SK-N-SH treated with all-trans-retinoic acid at 6 μM for 48 hours (cell line): ENCODE measurements at regions not wholly inside any gene's neighbourhood (a gene's known extent, or its start where the extent isn't known, plus 50 kb on each side); places are given as distances from the start of the nearest gene placed in this dataset.

Experiments
- CSRNP3 ChIP-seq: fragments of 250-450 bp; sonication (Bioruptor Pico); IDR thresholded peaks from 2 replicates; pipeline ENCODE4 v1.5.1; 2021; ENCODE audit warnings: mild to moderate bottlenecking, moderate library complexity
- ISL1 ChIP-seq: fragments of 250-450 bp; sonication (Bioruptor Pico); IDR thresholded peaks from 2 replicates; pipeline ENCODE4 v2.1.2; 2022; ENCODE audit warnings: mild to moderate bottlenecking, moderate library complexity
- ZFP3 ChIP-seq: fragments of 250-450 bp; sonication (Bioruptor Pico); IDR thresholded peaks from 2 replicates; pipeline ENCODE4 v1.5.0; 2020; ENCODE audit warnings: mild to moderate bottlenecking, moderate library complexity
- TF ChIP-seq, protein P1 (sequence below): fragments of 250-450 bp; sonication (Bioruptor Pico); IDR thresholded peaks from 2 replicates; pipeline ENCODE4 v1.8.0; 2021; ENCODE audit warnings: low read depth, mild to moderate bottlenecking, moderate library complexity, borderline replicate concordance

GRCh38 chr9:618478-618877 is 223.0 kb upstream of the DMRT1 start:
- TF ChIP-seq ZFP3 (no peak), CSRNP3 (no peak), ISL1 (CRISPR knock-in tag) (no peak)
- TF ChIP-seq, protein P1, sequence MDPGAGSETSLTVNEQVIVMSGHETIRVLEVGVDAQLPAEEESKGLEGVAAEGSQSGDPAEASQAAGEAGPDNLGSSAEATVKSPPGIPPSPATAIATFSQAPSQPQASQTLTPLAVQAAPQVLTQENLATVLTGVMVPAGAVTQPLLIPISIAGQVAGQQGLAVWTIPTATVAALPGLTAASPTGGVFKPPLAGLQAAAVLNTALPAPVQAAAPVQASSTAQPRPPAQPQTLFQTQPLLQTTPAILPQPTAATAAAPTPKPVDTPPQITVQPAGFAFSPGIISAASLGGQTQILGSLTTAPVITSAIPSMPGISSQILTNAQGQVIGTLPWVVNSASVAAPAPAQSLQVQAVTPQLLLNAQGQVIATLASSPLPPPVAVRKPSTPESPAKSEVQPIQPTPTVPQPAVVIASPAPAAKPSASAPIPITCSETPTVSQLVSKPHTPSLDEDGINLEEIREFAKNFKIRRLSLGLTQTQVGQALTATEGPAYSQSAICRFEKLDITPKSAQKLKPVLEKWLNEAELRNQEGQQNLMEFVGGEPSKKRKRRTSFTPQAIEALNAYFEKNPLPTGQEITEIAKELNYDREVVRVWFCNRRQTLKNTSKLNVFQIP (CRISPR knock-in tag) = no peak
